Tibial nerve (tissue), 3 donors: ENCODE measurements at regions not wholly inside any gene's neighbourhood (a gene's known extent, or its start where the extent isn't known, plus 50 kb on each side); places are given as distances from the start of the nearest gene placed in this dataset.

Experiments used
- CTCF ChIP-seq, 5 experiments: fragments of 200-600 bp in 3 of 5; fragments of 450-650 bp in 2 of 5; sonication (generic) in 3 of 5; IDR thresholded peaks; one replicate each; pipeline ENCODE4 v1.5.1; 2016 to 2019; ENCODE audit warnings: antibody characterized with exemption in 5 of 5, mild to moderate bottlenecking in 3 of 5, moderate library complexity in 2 of 5
- POLR2A ChIP-seq, 2 donors: fragments of 450-650 bp; IDR thresholded peaks; one replicate each; pipeline ENCODE4 v1.6.1; 2017; ENCODE audit warnings: antibody characterized with exemption in 2 of 2, mild to moderate bottlenecking in 2 of 2, moderate library complexity in 2 of 2

- TF ChIP-seq CTCF (IDR thresholded peaks at IDR 0.05) (no peak), POLR2A (IDR thresholded peaks at IDR 0.05) (no peak)
Measured at GRCh38 chr6:138550346-138550767, 51.1 kb upstream of the NHSL1 start.
